ENCODE measurements at regions not wholly inside any gene's neighbourhood (a gene's known extent, or its start where the extent isn't known, plus 50 kb on each side); places are given as distances from the start of the nearest gene placed in this dataset.

DNA sequence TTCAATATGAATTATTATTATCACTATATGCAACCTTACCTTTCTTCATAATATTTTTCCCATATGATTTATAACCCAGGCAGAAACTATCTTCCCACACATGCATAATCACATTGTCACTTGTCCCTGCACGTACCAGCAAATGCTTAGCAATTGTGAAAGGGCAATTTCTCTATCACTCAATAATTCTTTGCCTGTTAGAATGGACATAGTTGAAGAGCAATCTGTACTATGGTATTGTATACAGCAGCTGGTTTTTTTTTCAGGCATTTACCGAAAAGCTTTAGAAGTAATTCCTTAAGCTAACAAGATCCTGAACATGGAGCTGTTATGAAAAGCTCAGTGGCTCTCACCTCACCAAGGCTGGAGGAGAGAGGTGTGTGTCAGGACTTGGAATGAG lies 999.5 kb downstream of the TUSC7 start:
- intact Hi-C loops (cut with DNase I): no loop called here
- DNase-seq: peak in 1 of 42 donors; percentile 40

- intact Hi-C loops (cut with DNase I): no loop called here
Observed at GRCh38 chr3:117710501-117710900, 1000.9 kb downstream of the TUSC7 start.

GRCh38 chr3:117719316-117719926 lies 1009.8 kb downstream of the TUSC7 start:
- intact Hi-C loops (cut with DNase I): no loop called here
- peak in 24 of 42 donors; percentile 13 to 69 (median 28) for DNase-seq

More at GRCh38 chr3:117710501-117710900, 1000.9 kb downstream of the TUSC7 start:
- DNase-seq: no peak

- intact Hi-C loops (cut with DNase I): no loop called here
- no peak for DNase-seq
Observed at GRCh38 chr3:117721866-117722265, 1012.3 kb downstream of the TUSC7 start.

DNA sequence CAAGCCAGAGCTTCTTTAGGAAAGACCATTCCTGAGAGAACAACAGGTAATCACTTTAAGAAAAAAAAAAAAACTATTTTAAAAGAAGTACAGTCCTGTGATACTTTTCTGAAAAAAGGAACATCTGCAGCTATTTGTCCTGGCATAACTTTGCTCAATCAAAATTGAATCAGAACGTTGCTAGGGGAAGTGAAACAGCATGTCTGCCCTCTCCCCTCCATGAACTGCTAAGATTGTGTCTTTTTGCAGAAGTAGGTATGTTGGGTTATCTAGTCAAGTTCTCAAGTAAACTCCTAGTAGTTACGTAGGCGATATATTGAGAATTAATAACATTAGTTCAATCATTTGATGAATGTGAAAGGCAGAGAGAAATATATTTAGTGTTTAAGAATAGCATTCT lies 1013.3 kb downstream of the TUSC7 start:
- DNase-seq: peak in 1 of 42 donors; percentile 11
- intact Hi-C loops (cut with DNase I): no loop called here

GRCh38 chr3:117723825-117724224 lies 1014.2 kb downstream of the TUSC7 start:
- intact Hi-C loops (cut with DNase I): no loop called here

GRCh38 chr3:117725314-117725713 lies 1015.7 kb downstream of the TUSC7 start:
- no peak for DNase-seq
- intact Hi-C loops (cut with DNase I): no loop called here

More at GRCh38 chr3:117723825-117724224, 1014.2 kb downstream of the TUSC7 start:
- no peak for DNase-seq

DNA sequence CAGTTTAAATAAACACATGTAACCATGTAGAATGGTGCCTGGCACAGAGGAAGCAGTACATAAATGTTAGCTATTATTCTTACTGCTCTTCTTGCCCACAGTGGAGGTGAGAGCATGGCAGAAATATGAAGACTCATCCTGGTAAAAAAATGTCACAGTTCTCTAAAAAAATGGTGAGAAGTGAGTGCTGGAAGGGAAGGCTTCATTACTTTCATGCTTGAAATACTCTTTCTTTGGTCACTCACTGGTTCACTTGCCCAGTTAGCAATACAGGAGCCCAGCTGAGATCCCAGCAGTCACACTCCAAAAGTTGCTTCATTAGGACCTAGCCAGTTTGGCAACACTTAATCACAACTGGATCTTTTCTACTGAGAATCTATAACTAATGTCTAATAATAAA lies 1017.2 kb downstream of the TUSC7 start:
- DNase-seq: peak in 1 of 42 donors; percentile 47
- intact Hi-C loops (cut with DNase I): no loop called here

DNA sequence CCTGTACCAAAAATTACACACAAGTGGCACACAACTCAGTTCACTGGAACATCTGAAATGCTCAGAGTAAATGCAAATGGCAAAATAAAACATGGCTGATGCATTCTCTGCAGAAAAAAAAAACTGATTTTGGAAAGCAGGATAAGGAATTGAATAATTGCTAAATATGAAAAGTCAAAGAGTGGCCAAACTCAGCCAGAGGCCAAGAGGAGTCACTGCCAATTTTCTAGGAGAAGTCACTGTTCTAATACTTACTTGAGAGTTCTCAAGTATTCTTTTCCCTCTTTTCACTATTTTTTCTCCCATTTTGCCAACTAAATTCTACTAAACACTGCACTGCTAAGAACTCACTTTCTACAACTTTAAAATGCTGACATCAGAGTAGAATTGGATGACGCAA lies 1018.6 kb downstream of the TUSC7 start:
- DNase-seq: no peak
- intact Hi-C loops (cut with DNase I): no loop called here

GRCh38 chr3:117734496-117734895 lies 1024.9 kb downstream of the TUSC7 start:
- DNase-seq: no peak
- intact Hi-C loops (cut with DNase I): no loop called here

GRCh38 chr3:117735481-117736101 lies 1026.0 kb downstream of the TUSC7 start:
- no peak for DNase-seq
- intact Hi-C loops (cut with DNase I): no loop called here

- intact Hi-C loops (cut with DNase I): no loop called here
- DNase-seq: no peak
Observed at GRCh38 chr3:117736846-117737245, 1027.3 kb downstream of the TUSC7 start.

GRCh38 chr3:117743993-117744392 lies 1034.4 kb downstream of the TUSC7 start:
- intact Hi-C loops (cut with DNase I): loop anchor here (10.0 kb wide), 1 partner anchor 251 kb away; no protein-coding TSS in a partner anchor
- no peak for DNase-seq

DNA sequence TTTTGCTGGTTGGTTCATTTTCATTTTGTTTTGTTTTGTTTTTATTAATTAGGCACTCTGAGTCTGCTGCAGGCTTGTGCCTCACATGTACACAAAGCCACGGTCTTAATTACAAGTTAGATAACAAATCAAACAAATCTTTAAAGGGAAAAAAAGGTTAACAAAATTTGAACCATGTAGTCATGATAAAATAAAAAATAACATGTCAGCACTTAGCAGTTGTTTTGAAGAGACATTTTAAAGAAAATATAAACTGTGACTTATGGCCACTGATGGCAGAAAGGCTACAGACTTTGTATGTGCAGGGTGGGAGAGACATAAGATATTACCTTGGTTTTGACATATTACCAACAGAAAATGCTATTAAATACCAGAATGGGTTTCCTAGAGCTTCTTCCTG lies 1035.4 kb downstream of the TUSC7 start:
- intact Hi-C loops (cut with DNase I): loop anchor here (10.0 kb wide), 1 partner anchor 250 kb away; no protein-coding TSS in a partner anchor
- DNase-seq: no peak

DNA sequence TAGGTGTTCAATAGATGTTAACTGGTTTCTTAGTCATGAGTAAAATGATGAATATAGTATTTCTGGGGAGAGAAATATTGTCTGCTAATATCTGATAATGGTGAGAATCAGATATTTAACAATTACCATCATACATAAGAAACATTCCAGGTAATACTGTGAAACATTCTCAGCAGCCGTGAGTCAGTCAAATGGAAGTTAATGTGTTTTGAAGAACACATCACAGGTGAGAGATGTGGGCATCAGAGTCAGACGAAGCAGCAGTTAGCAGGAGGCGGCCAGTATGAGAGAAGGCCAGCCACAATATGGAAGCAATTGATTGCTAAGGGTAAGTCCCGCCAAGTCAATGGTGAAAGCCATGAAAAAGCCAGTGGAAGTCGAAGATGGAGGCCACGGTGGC lies 1035.9 kb downstream of the TUSC7 start:
- no peak for DNase-seq
- intact Hi-C loops (cut with DNase I): loop anchor here (10.0 kb wide), 1 partner anchor 249 kb away; no protein-coding TSS in a partner anchor

DNA sequence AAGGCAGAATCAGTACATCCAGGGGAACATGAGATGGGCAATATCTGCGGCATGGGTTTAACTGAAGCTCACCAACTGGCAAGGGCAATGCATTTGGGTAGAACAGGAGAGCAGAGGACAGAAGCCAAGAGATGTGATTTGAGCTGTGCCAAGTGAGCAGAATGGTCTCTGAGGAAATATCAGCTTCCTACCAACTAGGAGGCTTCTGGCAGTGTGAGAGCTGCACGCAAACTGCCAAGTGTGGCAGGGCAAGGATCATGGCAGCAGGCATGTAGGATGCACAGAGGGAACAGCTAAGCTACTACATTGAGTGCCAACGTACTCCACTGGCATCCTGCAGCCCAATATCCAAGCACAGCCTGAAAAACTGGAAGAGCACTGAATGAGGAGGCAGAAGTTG lies 1036.5 kb downstream of the TUSC7 start:
- intact Hi-C loops (cut with DNase I): loop anchor here (10.0 kb wide), 1 partner anchor 249 kb away; no protein-coding TSS in a partner anchor

DNA sequence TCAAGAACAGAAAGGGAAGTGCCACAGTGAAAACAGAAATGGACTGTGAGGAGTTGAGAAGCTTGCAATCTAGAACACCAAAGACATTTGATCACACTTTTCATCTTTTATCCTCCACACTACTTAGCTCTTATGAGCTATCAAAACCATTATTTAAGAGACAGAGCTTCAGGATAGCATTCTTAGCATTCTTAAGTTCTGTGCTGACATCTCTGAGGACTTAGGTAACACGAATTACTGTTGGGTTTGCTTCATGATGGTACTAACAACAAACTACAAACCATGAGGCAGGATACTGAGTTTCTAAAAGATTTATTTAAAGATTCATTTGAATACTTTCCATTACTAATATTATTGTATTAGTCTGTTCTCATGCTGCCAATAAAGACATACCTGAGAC lies 1038.6 kb downstream of the TUSC7 start:
- DNase-seq: no peak
- intact Hi-C loops (cut with DNase I): loop anchor here (10.0 kb wide), 1 partner anchor 247 kb away; no protein-coding TSS in a partner anchor

More for the DNA sequence above, 1036.5 kb downstream of the TUSC7 start:
- DNase-seq: no peak

DNA sequence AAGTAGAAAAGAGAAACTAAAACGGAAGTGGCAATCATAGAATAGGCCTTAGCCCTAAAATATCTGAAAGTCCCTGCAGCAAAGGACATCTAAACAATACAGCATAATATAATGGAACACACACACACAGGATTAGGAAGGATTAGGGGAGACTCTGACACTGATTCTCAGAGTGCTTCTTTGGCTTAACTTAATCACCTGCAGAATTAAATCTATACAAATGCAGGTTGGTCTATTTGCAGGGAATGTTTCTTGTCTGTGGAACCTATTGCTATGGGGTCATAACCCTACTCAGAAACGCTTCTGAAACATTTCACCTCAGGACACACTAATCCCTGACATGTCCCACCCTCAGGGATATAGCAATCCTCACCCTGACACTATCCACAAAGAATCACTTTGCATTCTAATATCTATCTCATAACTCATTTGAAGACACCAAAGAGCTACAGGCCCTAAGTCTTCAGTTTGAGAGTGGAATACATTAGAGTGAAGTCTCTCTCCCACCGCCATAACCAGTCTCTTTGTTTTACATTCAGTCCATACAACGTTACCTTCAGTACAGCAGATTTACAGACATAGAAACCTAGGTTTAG lies 1041.2 kb downstream of the TUSC7 start:
- intact Hi-C loops (cut with DNase I): no loop called here
- no peak for DNase-seq

DNA sequence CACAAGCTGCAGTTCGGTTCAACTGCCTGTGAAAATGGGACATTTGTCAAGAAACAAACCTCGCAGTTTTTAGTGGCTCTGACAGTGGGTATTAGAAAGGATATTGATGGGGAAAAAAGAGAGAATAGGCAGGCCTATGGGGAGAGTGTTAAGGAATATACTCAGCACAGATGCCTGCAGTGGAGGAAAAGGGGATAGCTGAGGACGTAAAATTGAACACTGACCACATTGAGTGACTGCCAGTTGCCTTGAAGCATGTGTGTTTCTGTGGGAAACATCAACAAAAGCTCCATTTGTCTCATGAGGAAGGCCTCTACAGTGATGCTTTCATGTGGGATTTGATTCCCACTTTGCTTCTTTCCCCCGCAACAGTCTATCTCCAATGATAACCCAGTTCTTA lies 1042.1 kb downstream of the TUSC7 start:
- peak in 28 of 42 donors; percentile 23 to 81 (median 54) for DNase-seq
- intact Hi-C loops (cut with DNase I): no loop called here

DNA sequence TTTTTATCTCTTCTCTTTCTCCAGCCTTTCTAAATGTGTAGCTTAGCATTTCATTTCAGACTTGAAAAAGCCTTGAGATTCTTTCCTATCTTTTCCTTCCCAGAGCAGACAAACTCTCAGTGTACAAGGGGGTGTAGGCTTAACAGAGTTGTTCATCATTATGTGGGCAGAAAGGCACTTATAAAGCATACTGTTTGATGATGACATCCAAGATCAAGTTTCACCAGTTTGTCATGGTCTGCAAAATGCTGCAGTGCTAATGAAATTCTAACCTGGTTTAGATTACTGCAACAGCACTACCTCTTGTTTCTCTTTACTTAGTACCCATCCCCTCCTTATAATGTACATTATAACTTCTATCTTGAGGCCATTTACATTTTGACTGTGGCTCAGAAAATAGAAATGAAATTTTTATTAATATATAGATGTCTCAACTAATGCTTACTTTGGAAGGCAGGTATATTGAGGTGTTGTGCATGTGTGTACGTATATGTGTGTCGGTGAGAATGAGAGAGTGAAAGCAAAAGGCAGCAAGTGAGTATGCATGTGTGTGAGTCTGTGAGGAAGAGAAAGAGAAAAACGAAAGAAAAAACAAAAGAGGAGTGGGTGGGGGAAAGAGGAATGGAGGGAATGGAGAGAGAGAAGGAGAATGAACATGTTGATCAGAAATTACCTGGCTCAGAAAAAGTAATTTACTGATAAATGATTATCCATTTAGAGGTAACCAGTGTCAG lies 1043.6 kb downstream of the TUSC7 start:
- intact Hi-C loops (cut with DNase I): no loop called here
- DNase-seq: no peak
